ENCODE measurements at regions not wholly inside any gene's neighbourhood (a gene's known extent, or its start where the extent isn't known, plus 50 kb on each side); places are given as distances from the start of the nearest gene placed in this dataset.

DNA sequence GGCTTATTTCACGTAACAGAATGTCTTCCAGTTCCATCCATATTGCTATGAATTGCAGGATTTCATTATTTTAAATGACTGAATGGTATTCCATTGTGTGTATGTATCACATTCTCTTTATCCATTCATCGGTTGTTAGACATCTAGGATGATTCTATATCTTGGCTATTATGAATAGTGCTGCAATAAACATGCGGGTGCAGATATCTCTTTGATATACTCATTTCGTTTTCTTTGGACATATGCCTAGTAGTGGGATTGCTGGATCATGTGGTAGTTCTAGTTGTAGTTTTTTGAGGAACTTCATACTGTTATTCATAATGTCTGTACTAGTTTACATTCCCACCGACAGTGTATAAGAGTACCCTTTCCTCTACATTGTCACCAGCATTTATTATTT is 460.5 kb downstream of the MAN2A1 start:
- Histone ChIP-seq H3K4me3 (no peak overlapping the region), H3K27me3 (replicated peaks in 1 of 2; ENCODE audit: control insufficient read depth in 2 of 2, insufficient read depth in 2 of 2, low read length in 1 of 2) (no peaks in the 10 kb centered on the region; a peak in 1 of 4 replicates), H3K4me1 (ENCODE audit: control insufficient read depth, insufficient read depth, low read length) (no peaks in the 10 kb centered on the region), H3K9ac (ENCODE audit: control insufficient read depth, insufficient read depth, low read length) (no peak overlapping the region), H2AFZ (ENCODE audit: control insufficient read depth, low read depth, low read length) (no peak overlapping the region), H3K36me3 (ENCODE audit: control insufficient read depth in 2 of 2, insufficient read depth in 2 of 2, low read length in 1 of 2) (no peaks in the 10 kb centered on the region), H3K79me2 (ENCODE audit: control insufficient read depth, insufficient read depth, low read length) (no peaks in the 10 kb centered on the region), H3K4me2 (ENCODE audit: control insufficient read depth, insufficient read depth) (no peak overlapping the region), H4K20me1 (ENCODE audit: control insufficient read depth, insufficient read depth) (no peaks in the 10 kb centered on the region), H3K27ac (ENCODE audit: control insufficient read depth, insufficient read depth) (no peak overlapping the region), H3K9me3 (replicated peaks; ENCODE audit: control insufficient read depth, insufficient read depth, low read length) (no peaks in the 10 kb centered on the region)
- in situ Hi-C loops (cut with MboI) (no loop called here), intact Hi-C loops (cut with micrococcal nuclease; ENCODE audit: unreplicated experiment) (no loop called here)
- 24% methylated on average over 5 of the region's 5 CpGs for WGBS (ENCODE audit: insufficient coverage, insufficient replicate concordance, low lambda C conversion rate, missing lambda C conversion rate)
- BruUV-seq (replicated peaks): no TSS peak
- DNase-seq (ENCODE audit: low read depth, low spot score) (no peak), FAIRE-seq (no peak), ATAC-seq (no peak)
- RAD21 ChIA-PET (ENCODE audit: unreplicated experiment): no interaction called here
- TF ChIP-seq EGR1 (IDR thresholded peaks at IDR 0.05; ENCODE audit: borderline replicate concordance in 1 of 2, low read depth in 2 of 2, low read length in 2 of 2): no peak
- TF ChIP-seq RAD21 (IDR thresholded peaks at IDR 0.05; ENCODE audit: insufficient read depth, low read depth, low read length): no peak
- no peak for TF ChIP-seq NR2C2 (IDR thresholded peaks at IDR 0.05; ENCODE audit: borderline replicate concordance, control insufficient read depth, insufficient read length, low read depth)
- TF ChIP-seq HSF1 (IDR thresholded peaks at IDR 0.05; ENCODE audit: low read depth, low read length): no peak
- no peak for TF ChIP-seq BMI1 (IDR thresholded peaks at IDR 0.05; ENCODE audit: borderline replicate concordance)
- TF ChIP-seq, protein P1, sequence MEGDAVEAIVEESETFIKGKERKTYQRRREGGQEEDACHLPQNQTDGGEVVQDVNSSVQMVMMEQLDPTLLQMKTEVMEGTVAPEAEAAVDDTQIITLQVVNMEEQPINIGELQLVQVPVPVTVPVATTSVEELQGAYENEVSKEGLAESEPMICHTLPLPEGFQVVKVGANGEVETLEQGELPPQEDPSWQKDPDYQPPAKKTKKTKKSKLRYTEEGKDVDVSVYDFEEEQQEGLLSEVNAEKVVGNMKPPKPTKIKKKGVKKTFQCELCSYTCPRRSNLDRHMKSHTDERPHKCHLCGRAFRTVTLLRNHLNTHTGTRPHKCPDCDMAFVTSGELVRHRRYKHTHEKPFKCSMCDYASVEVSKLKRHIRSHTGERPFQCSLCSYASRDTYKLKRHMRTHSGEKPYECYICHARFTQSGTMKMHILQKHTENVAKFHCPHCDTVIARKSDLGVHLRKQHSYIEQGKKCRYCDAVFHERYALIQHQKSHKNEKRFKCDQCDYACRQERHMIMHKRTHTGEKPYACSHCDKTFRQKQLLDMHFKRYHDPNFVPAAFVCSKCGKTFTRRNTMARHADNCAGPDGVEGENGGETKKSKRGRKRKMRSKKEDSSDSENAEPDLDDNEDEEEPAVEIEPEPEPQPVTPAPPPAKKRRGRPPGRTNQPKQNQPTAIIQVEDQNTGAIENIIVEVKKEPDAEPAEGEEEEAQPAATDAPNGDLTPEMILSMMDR (IDR thresholded peaks at IDR 0.05 in 2 of 3, conservative IDR thresholded peaks at IDR 0.05 in 1 of 3; ENCODE audit: control insufficient read depth in 2 of 3, extremely low read depth in 1 of 3, insufficient read depth in 1 of 3, low read depth in 3 of 3, low read length in 3 of 3): no peak
- TF ChIP-seq NKRF (conservative IDR thresholded peaks at IDR 0.05): no peak
- TF ChIP-seq FOS (IDR thresholded peaks at IDR 0.05; ENCODE audit: borderline replicate concordance, extremely low read depth, insufficient read length): no peak
- no peak for TF ChIP-seq KLF5 (IDR thresholded peaks at IDR 0.05; ENCODE audit: partially characterized antibody)
- no peak for TF ChIP-seq HCFC1 (IDR thresholded peaks at IDR 0.05; ENCODE audit: low read length)
- no peak for TF ChIP-seq ATF3 (IDR thresholded peaks at IDR 0.05; ENCODE audit: borderline replicate concordance, extremely low read depth, low read depth, low read length)
- no peak for TF ChIP-seq RELB (IDR thresholded peaks at IDR 0.05; ENCODE audit: low read depth)
- no peak for TF ChIP-seq TARDBP (IDR thresholded peaks at IDR 0.05; ENCODE audit: borderline replicate concordance)
- no peak for TF ChIP-seq ZNF274 (IDR thresholded peaks at IDR 0.05; ENCODE audit: insufficient read depth, insufficient read length)
- TF ChIP-seq ZNF217 (IDR thresholded peaks at IDR 0.05): no peak
- TF ChIP-seq EP300 (IDR thresholded peaks at IDR 0.05; ENCODE audit: borderline replicate concordance in 1 of 2, control insufficient read depth in 1 of 2, low read depth in 2 of 2, low read length in 2 of 2): no peak
- no peak for TF ChIP-seq MTA3 (IDR thresholded peaks at IDR 0.05; ENCODE audit: borderline replicate concordance, low read length)
- CTCF ChIA-PET: no interaction called here
- SMC1A ChIA-PET (ENCODE audit: uncharacterized antibody, unreplicated experiment): no interaction called here
- POLR2A ChIA-PET: no interaction called here

All from GM12878 (cell line).